Loucy (cell line): ENCODE measurements at regions not wholly inside any gene's neighbourhood (a gene's known extent, or its start where the extent isn't known, plus 50 kb on each side); places are given as distances from the start of the nearest gene placed in this dataset.

Source experiments
- H2AFZ ChIP-seq: fragments of 200-600 bp; sonication (generic); 2 replicates; pipeline ENCODE4 v1.6.0; 2016; ENCODE audit warnings: antibody characterized with exemption, mild to moderate bottlenecking, low read length, moderate library complexity
- H3F3A ChIP-seq: fragments of 200-600 bp; 2 replicates; pipeline ENCODE4 v1.6.0; 2016; ENCODE audit warnings: antibody characterized with exemption, low read depth, mild to moderate bottlenecking
- H3K27me3 ChIP-seq: fragments of 200-600 bp; sonication (generic); 2 replicates; pipeline ENCODE4 v1.6.1; 2014; ENCODE audit warnings: low read length, mild to moderate bottlenecking; ENCODE audit not compliant: insufficient read depth, poor library complexity, severe bottlenecking
- H3K36me3 ChIP-seq: fragments of 200-600 bp; sonication (generic); 2 replicates; pipeline ENCODE4 v1.6.1; 2016; ENCODE audit warnings: low read length; ENCODE audit not compliant: insufficient read depth
- H3K4me1 ChIP-seq: fragments of 200-600 bp; sonication (generic); 2 replicates; pipeline ENCODE4 v1.5.1; 2014; ENCODE audit warnings: low read length, mild to moderate bottlenecking; ENCODE audit not compliant: insufficient read depth, poor library complexity, severe bottlenecking
- H3K4me2 ChIP-seq: fragments of 200-600 bp; sonication (generic); 2 replicates; pipeline ENCODE4 v1.6.0; 2014; ENCODE audit warnings: antibody characterized with exemption, low read length, low read depth, mild to moderate bottlenecking; ENCODE audit not compliant: poor library complexity, severe bottlenecking
- H3K4me3 ChIP-seq: fragments of 200-600 bp; sonication (generic); 2 replicates; pipeline ENCODE4 v1.5.1; 2014; ENCODE audit warnings: low read length, mild to moderate bottlenecking, mixed read lengths; ENCODE audit not compliant: poor library complexity, severe bottlenecking
- H3K79me2 ChIP-seq: fragments of 200-600 bp; sonication (generic); 2 replicates; pipeline ENCODE4 v1.6.1; 2014; ENCODE audit warnings: low read length; ENCODE audit not compliant: insufficient read depth
- H3K9ac ChIP-seq: fragments of 200-600 bp; sonication (generic); 2 replicates; pipeline ENCODE4 v1.6.0; 2014; ENCODE audit warnings: mild to moderate bottlenecking, low read depth, low read length, moderate library complexity; ENCODE audit not compliant: poor library complexity, severe bottlenecking
- H3K9me2 ChIP-seq: fragments of 200-600 bp; sonication (generic); replicated peaks from 2 replicates; pipeline ENCODE4 v1.6.1; 2016; ENCODE audit warnings: low read depth, low read length, mixed read lengths
- H3K9me3 ChIP-seq: fragments of 200-600 bp; sonication (generic); 2 replicates; pipeline ENCODE4 v1.6.1; 2014; ENCODE audit warnings: mild to moderate bottlenecking, antibody characterized with exemption, low read length, low read depth; ENCODE audit not compliant: insufficient read depth
- H4K20me1 ChIP-seq: fragments of 200-600 bp; sonication (generic); 2 replicates; pipeline ENCODE4 v1.6.0; 2014; ENCODE audit warnings: antibody characterized with exemption, low read length, mild to moderate bottlenecking; ENCODE audit not compliant: insufficient read depth, poor library complexity, severe bottlenecking
- EZH2phosphoT487 ChIP-seq: fragments of 200-600 bp; IDR thresholded peaks from 2 replicates; pipeline ENCODE4 v1.6.1; 2018; ENCODE audit warnings: antibody characterized with exemption, mild to moderate bottlenecking, moderate library complexity, borderline replicate concordance
- TF ChIP-seq, protein P1 (sequence below): fragments of 200-600 bp; sonication (generic); conservative IDR thresholded peaks from 2 replicates; pipeline ENCODE4 v1.5.1; 2014; ENCODE audit warnings: mild to moderate bottlenecking, antibody characterized with exemption, low read length

GRCh38 chr3:181660337-181660736 lies 51.4 kb upstream of the SOX2 start:
- Histone ChIP-seq H4K20me1 (no peaks in the 10 kb centered on the region), H3K9me2 (0 out of 2 replicates have a peak, but pooled peaks cover 3% of the 10 kb centered on the region), H3K4me1 (no peaks in the 10 kb centered on the region), H3K9me3 (no peaks in the 10 kb centered on the region), H3K27me3 (no peaks in the 10 kb centered on the region), H3K79me2 (no peaks in the 10 kb centered on the region), H3K9ac (no peak overlapping the region), H2AFZ (no peak overlapping the region), H3K36me3 (no peaks in the 10 kb centered on the region), H3K4me3 (no peak overlapping the region), H3K4me2 (no peak overlapping the region), H3F3A (no peaks in the 10 kb centered on the region)
- TF ChIP-seq, protein P1, sequence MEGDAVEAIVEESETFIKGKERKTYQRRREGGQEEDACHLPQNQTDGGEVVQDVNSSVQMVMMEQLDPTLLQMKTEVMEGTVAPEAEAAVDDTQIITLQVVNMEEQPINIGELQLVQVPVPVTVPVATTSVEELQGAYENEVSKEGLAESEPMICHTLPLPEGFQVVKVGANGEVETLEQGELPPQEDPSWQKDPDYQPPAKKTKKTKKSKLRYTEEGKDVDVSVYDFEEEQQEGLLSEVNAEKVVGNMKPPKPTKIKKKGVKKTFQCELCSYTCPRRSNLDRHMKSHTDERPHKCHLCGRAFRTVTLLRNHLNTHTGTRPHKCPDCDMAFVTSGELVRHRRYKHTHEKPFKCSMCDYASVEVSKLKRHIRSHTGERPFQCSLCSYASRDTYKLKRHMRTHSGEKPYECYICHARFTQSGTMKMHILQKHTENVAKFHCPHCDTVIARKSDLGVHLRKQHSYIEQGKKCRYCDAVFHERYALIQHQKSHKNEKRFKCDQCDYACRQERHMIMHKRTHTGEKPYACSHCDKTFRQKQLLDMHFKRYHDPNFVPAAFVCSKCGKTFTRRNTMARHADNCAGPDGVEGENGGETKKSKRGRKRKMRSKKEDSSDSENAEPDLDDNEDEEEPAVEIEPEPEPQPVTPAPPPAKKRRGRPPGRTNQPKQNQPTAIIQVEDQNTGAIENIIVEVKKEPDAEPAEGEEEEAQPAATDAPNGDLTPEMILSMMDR, result no peak
- no peak for TF ChIP-seq EZH2phosphoT487

DNA sequence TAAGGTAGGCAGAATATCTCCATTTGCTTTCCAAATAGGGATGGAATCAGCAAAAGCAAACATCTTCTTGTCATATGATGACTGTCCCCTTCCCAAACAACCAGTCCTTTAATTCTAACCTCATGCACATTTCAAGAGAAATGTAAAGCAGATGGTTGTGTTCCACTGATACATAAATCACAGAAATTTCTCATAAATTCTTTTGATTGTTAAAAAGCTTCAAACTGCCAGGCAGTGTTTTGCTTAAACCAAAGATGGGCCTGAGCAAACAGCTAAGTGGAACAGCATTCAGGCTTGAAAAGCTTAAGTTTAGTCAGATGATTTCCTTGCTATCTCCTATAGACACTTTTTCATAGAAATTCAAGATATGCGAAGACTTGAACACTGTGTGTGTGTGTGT lies 74.3 kb upstream of the SOX2 start:
- Histone ChIP-seq H3K27me3 (no peaks in the 10 kb centered on the region), H3K4me1 (no peaks in the 10 kb centered on the region), H3K79me2 (no peaks in the 10 kb centered on the region), H4K20me1 (no peaks in the 10 kb centered on the region), H3K9me2 (no peaks in the 10 kb centered on the region), H3K9me3 (no peaks in the 10 kb centered on the region), H3F3A (no peaks in the 10 kb centered on the region), H3K36me3 (no peaks in the 10 kb centered on the region), H3K4me2 (no peak overlapping the region), H3K4me3 (no peak overlapping the region), H3K9ac (no peak overlapping the region), H2AFZ (no peak overlapping the region)
- no peak for TF ChIP-seq EZH2phosphoT487
- TF ChIP-seq, protein P1, result no peak

GRCh38 chr3:181637056-181637455 lies 74.7 kb upstream of the SOX2 start:
- no peak overlapping the region for H3K4me3 ChIP-seq
- no peaks in the 10 kb centered on the region for H4K20me1 ChIP-seq
- no peak overlapping the region for H3K9ac ChIP-seq
- TF ChIP-seq EZH2phosphoT487, result no peak
- TF ChIP-seq, protein P1, result no peak
- H2AFZ ChIP-seq, result no peak overlapping the region
- H3F3A ChIP-seq, result no peaks in the 10 kb centered on the region
- no peaks in the 10 kb centered on the region for H3K36me3 ChIP-seq
- no peak overlapping the region for H3K4me2 ChIP-seq
- no peaks in the 10 kb centered on the region for H3K79me2 ChIP-seq
- H3K4me1 ChIP-seq, result no peaks in the 10 kb centered on the region
- H3K27me3 ChIP-seq, result no peaks in the 10 kb centered on the region
- H3K9me2 ChIP-seq, result no peaks in the 10 kb centered on the region
- no peaks in the 10 kb centered on the region for H3K9me3 ChIP-seq
